ENCODE measurements at regions not wholly inside any gene's neighbourhood (a gene's known extent, or its start where the extent isn't known, plus 50 kb on each side); places are given as distances from the start of the nearest gene placed in this dataset.
"Not testable (repeated sequence)": the region's sequence is repeated elsewhere in the genome, so short reads cannot be mapped to it uniquely, and the experiment has no call there.

- not testable (repeated sequence) for TF ChIP-seq CTCF (IDR thresholded peaks at IDR 0.05; ENCODE audit: insufficient read depth, low read length); GABPA (IDR thresholded peaks at IDR 0.05; ENCODE audit: low read depth); POLR2AphosphoS5 (IDR thresholded peaks at IDR 0.05; ENCODE audit: low read depth)
These were observed 100.5 kb upstream of the PZP start for GRCh38 chr12:9308745-9309144.

All from HL-60 (cell line).